HepG2 (cell line): ENCODE measurements at regions not wholly inside any gene's neighbourhood (a gene's known extent, or its start where the extent isn't known, plus 50 kb on each side); places are given as distances from the start of the nearest gene placed in this dataset.
A peak's percentile ranks its signal among the peaks of the same experiment; 100 is the strongest.

Experiments
- CENPBD1 ChIP-seq: sonication (generic); formaldehyde crosslinking; IDR thresholded peaks from 2 replicates; pipeline ENCODE4 v1.8.0; 2022; ENCODE audit warnings: missing genetic modification reagents, low read depth, mild to moderate bottlenecking, borderline replicate concordance
- CENPX ChIP-seq: sonication (generic); formaldehyde crosslinking; IDR thresholded peaks from 2 replicates; pipeline ENCODE4 v1.9.0; 2021; ENCODE audit warnings: mild to moderate bottlenecking, missing genetic modification reagents, moderate library complexity
- CREB1 ChIP-seq, 2 experiments: fragments of 450-650 bp in 1 of 2; IDR thresholded peaks; 2 replicates each; pipeline ENCODE4 v1.6.1; 2016 to 2017; ENCODE audit warnings: control low read depth in 1 of 2, mild to moderate bottlenecking in 1 of 2, missing compliant biosample characterization in 1 of 2, missing genetic modification characterization in 1 of 2
- HNF4A ChIP-seq: sonication (generic); formaldehyde crosslinking; IDR thresholded peaks from 2 replicates; pipeline ENCODE4 v1.4.0; 2020; ENCODE audit warnings: missing genetic modification reagents
- MTERF4 ChIP-seq: sonication (generic); formaldehyde crosslinking; IDR thresholded peaks from 2 replicates; pipeline ENCODE4 v1.8.0; 2023; ENCODE audit warnings: mild to moderate bottlenecking, missing genetic modification reagents
- NFAT5 ChIP-seq: sonication (generic); formaldehyde crosslinking; IDR thresholded peaks from 2 replicates; pipeline ENCODE4 v1.4.0; 2020; ENCODE audit warnings: missing genetic modification reagents
- NR2C2 ChIP-seq: sonication (generic); formaldehyde crosslinking; IDR thresholded peaks from 2 replicates; pipeline ENCODE4 v1.4.0; 2020; ENCODE audit warnings: missing genetic modification reagents, mild to moderate bottlenecking, moderate library complexity, borderline replicate concordance
- POLR2AphosphoS2 ChIP-seq: IDR thresholded peaks from 2 replicates; pipeline ENCODE4 v1.6.1; 2011; ENCODE audit warnings: low read depth, low read length, improper control_type of control experiment
- ZBTB7A ChIP-seq: sonication (generic); formaldehyde crosslinking; IDR thresholded peaks from 2 replicates; pipeline ENCODE4 v1.8.0; 2022; ENCODE audit warnings: mild to moderate bottlenecking, missing genetic modification reagents
- ZNF143 ChIP-seq: sonication (generic); formaldehyde crosslinking; IDR thresholded peaks from 2 replicates; pipeline ENCODE4 v1.4.0; 2020; ENCODE audit warnings: missing genetic modification reagents
- ZNF276 ChIP-seq: sonication (generic); formaldehyde crosslinking; IDR thresholded peaks from 2 replicates; pipeline ENCODE4 v1.4.0; 2020; ENCODE audit warnings: mild to moderate bottlenecking, low read depth, missing genetic modification reagents
- ZNF326 ChIP-seq: sonication (generic); formaldehyde crosslinking; IDR thresholded peaks from 2 replicates; pipeline ENCODE4 v1.4.0; 2020; ENCODE audit warnings: missing genetic modification reagents, borderline replicate concordance
- ZNF761 ChIP-seq: sonication (generic); formaldehyde crosslinking; conservative IDR thresholded peaks from 2 replicates; pipeline ENCODE4 v1.4.0; 2020; ENCODE audit warnings: mild to moderate bottlenecking, missing genetic modification reagents
- ZNF768 ChIP-seq: sonication (generic); formaldehyde crosslinking; IDR thresholded peaks from 2 replicates; pipeline ENCODE4 v1.4.0; 2020; ENCODE audit warnings: missing genetic modification reagents
- TF ChIP-seq, protein P1 (sequence below): sonication (generic); formaldehyde crosslinking; IDR thresholded peaks from 2 replicates; pipeline ENCODE4 v1.4.0; 2020; ENCODE audit warnings: missing genetic modification reagents
- TF ChIP-seq, protein P2 (sequence below): sonication (generic); formaldehyde crosslinking; IDR thresholded peaks from 2 replicates; pipeline ENCODE4 v1.5.0; 2020; ENCODE audit warnings: mild to moderate bottlenecking, missing genetic modification reagents

- TF ChIP-seq ZNF276, result no peak
- TF ChIP-seq POLR2AphosphoS2, result no peak
- no peak for TF ChIP-seq CREB1 (IDR thresholded peaks at IDR 0.05)
- TF ChIP-seq CREB1 (CRISPR knock-in tag; IDR thresholded peaks at IDR 0.05), result peak; percentile 49; the same call in 1 of the 2 replicates
- TF ChIP-seq ZNF143, result no peak
- no peak for TF ChIP-seq ZNF326 (CRISPR knock-in tag)
- TF ChIP-seq NFAT5 (CRISPR knock-in tag), result no peak
- no peak for TF ChIP-seq ZNF761 (CRISPR knock-in tag)
- no peak for TF ChIP-seq ZBTB7A (CRISPR knock-in tag)
- TF ChIP-seq, protein P1, sequence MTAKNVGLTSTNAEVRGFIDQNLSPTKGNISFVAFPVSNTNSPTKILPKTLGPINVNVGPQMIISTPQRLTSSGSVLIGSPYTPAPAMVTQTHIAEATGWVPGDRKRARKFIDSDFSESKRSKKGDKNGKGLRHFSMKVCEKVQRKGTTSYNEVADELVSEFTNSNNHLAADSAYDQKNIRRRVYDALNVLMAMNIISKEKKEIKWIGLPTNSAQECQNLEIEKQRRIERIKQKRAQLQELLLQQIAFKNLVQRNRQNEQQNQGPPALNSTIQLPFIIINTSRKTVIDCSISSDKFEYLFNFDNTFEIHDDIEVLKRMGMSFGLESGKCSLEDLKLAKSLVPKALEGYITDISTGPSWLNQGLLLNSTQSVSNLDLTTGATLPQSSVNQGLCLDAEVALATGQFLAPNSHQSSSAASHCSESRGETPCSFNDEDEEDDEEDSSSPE (CRISPR knock-in tag), result peak; percentile 35
- no peak for TF ChIP-seq NR2C2
- TF ChIP-seq HNF4A (CRISPR knock-in tag), result no peak
- no peak for TF ChIP-seq MTERF4
- TF ChIP-seq CENPBD1, result no peak
- no peak for TF ChIP-seq CENPX (CRISPR knock-in tag)
- TF ChIP-seq ZNF768 (CRISPR knock-in tag), result no peak
- TF ChIP-seq, protein P2, sequence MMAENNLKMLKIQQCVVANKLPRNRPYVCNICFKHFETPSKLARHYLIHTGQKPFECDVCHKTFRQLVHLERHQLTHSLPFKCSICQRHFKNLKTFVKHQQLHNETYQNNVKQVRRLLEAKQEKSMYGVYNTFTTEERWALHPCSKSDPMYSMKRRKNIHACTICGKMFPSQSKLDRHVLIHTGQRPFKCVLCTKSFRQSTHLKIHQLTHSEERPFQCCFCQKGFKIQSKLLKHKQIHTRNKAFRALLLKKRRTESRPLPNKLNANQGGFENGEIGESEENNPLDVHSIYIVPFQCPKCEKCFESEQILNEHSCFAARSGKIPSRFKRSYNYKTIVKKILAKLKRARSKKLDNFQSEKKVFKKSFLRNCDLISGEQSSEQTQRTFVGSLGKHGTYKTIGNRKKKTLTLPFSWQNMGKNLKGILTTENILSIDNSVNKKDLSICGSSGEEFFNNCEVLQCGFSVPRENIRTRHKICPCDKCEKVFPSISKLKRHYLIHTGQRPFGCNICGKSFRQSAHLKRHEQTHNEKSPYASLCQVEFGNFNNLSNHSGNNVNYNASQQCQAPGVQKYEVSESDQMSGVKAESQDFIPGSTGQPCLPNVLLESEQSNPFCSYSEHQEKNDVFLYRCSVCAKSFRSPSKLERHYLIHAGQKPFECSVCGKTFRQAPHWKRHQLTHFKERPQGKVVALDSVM (CRISPR knock-in tag), result no peak
Measured at GRCh38 chr16:79770244-79771064, 169.9 kb upstream of the MAF start (continued).
